GM20000 (cell line): ENCODE measurements at regions not wholly inside any gene's neighbourhood (a gene's known extent, or its start where the extent isn't known, plus 50 kb on each side); places are given as distances from the start of the nearest gene placed in this dataset.

Experiments
- DNase-seq: peaks from one replicate; pipeline ENCODE4 v3.0.0; 2012; ENCODE audit warnings: low spot score
- CTCF ChIP-seq: IDR thresholded peaks from 2 replicates; pipeline ENCODE4 v1.5.1; 2012; ENCODE audit warnings: mild to moderate bottlenecking, control low read depth; ENCODE audit errors: extremely low read depth, missing control alignments

GRCh38 chrX:74251006-74251930, 52.7 kb upstream of the ZCCHC13 start:
- no peak for DNase-seq
- TF ChIP-seq CTCF: no peak

GRCh38 chrX:74250574-74250973, 53.4 kb upstream of the ZCCHC13 start:
- TF ChIP-seq CTCF: no peak

GRCh38 chrX:74249963-74250362, 54.0 kb upstream of the ZCCHC13 start:
- TF ChIP-seq CTCF: no peak
- DNase-seq: no peak

More at GRCh38 chrX:74250574-74250973, 53.4 kb upstream of the ZCCHC13 start:
- DNase-seq: no peak

- DNase-seq: no peak
- no peak for TF ChIP-seq CTCF
These were observed 55.1 kb upstream of the ZCCHC13 start for GRCh38 chrX:74248889-74249288.

GRCh38 chrX:74246524-74246923, 57.5 kb upstream of the ZCCHC13 start:
- TF ChIP-seq CTCF: no peak
- DNase-seq: no peak

GRCh38 chrX:74242484-74243138, 61.4 kb upstream of the ZCCHC13 start:
- no peak for TF ChIP-seq CTCF
- no peak for DNase-seq

- no peak for TF ChIP-seq CTCF
- no peak for DNase-seq
These were observed 61.9 kb upstream of the ZCCHC13 start for GRCh38 chrX:74242050-74242449.
